GM10248 (cell line): ENCODE measurements at regions not wholly inside any gene's neighbourhood (a gene's known extent, or its start where the extent isn't known, plus 50 kb on each side); places are given as distances from the start of the nearest gene placed in this dataset.
"Not testable (repeated sequence)": the region's sequence is repeated elsewhere in the genome, so short reads cannot be mapped to it uniquely, and the experiment has no call there.

ENCODE experiments used
- CTCF ChIA-PET: fragments of 300-600 bp; sonication (Branson Sonifier 250); formaldehyde crosslinking; extraction: SDS; loops from one replicate; lab custom pipeline; 2021; ENCODE audit warnings: antibody characterized with exemption; lab: Yijun Ruan, JAX
- POLR2A ChIA-PET: fragments of 350-650 bp; sonication (Branson Sonifier 250); formaldehyde crosslinking; extraction: SDS; loops from one replicate; lab custom pipeline; 2020; ENCODE audit warnings: antibody characterized with exemption; lab: Yijun Ruan, JAX
- DNase-seq: peaks from one replicate; pipeline ENCODE4 v3.0.0; 2012; ENCODE audit errors: extremely low spot score
- TF ChIP-seq, protein P1 (sequence below): IDR thresholded peaks from 2 replicates; pipeline ENCODE4 v1.5.1; 2012; ENCODE audit warnings: mild to moderate bottlenecking, low read depth; ENCODE audit errors: extremely low read depth, missing control alignments, control extremely low read depth

DNA sequence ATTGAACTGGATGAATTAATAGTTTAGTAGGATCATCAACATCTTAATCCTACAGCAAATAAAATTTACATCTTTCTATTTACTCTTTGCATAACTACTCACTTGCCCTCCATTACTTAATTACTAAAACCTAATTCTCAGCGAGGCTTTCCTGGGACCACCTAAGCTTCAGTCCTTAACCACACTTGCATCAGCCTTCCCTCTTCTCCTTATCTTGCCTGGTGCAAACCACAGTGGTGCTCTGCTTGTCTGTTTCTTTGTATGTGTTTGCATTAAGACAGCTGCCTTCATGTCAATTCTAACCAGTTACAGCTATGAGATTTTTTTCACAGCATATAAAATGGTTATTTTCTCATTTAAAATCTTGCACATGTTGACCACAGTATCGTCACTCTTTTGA lies 72.6 kb upstream of the ZNF92 start:
- ChIA-PET CTCF (interaction anchor here (0.9 to 4.2 kb wide), 5 partner anchors 7 to 349 kb away, joined by 3 to 30 read pairs (median 4); no protein-coding TSS in a partner anchor), POLR2A (no interaction called here)
- no peak for DNase-seq
- TF ChIP-seq, protein P1, sequence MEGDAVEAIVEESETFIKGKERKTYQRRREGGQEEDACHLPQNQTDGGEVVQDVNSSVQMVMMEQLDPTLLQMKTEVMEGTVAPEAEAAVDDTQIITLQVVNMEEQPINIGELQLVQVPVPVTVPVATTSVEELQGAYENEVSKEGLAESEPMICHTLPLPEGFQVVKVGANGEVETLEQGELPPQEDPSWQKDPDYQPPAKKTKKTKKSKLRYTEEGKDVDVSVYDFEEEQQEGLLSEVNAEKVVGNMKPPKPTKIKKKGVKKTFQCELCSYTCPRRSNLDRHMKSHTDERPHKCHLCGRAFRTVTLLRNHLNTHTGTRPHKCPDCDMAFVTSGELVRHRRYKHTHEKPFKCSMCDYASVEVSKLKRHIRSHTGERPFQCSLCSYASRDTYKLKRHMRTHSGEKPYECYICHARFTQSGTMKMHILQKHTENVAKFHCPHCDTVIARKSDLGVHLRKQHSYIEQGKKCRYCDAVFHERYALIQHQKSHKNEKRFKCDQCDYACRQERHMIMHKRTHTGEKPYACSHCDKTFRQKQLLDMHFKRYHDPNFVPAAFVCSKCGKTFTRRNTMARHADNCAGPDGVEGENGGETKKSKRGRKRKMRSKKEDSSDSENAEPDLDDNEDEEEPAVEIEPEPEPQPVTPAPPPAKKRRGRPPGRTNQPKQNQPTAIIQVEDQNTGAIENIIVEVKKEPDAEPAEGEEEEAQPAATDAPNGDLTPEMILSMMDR, result no peak

GRCh38 chr7:65295409-65295808 lies 78.2 kb upstream of the ZNF92 start:
- ChIA-PET CTCF (interaction anchor here (1.2 kb wide), 1 partner anchor 13 kb away, joined by 5 read pairs; no protein-coding TSS in a partner anchor), POLR2A (no interaction called here)
- DNase-seq, result no peak
- TF ChIP-seq, protein P1, result no peak

- DNase-seq, POLR2A ChIA-PET: not testable (repeated sequence)
- CTCF ChIA-PET, result interaction anchor here (1.3 kb wide), 1 partner anchor 18 kb away, joined by 5 read pairs; no protein-coding TSS in a partner anchor
Observed at GRCh38 chr7:65290340-65290739, 83.3 kb upstream of the ZNF92 start.

DNA sequence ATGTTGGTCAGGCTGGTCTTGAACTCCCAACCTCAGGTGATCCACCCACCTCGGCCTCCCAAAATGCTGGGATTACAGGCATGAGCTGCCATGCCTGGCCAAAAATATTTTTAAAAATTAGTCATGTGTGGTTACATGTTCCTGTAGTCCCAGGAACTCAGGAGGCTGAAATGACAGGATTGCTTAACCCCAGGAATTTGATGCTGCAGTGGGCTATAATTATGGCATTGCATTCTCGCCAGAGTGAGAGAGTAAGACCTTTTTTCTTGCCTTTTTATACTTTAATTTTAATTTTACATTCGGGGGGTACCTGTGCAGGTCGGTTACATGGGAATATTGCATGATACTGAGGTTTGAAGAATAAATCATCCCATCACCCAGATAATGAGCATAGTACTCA lies 86.6 kb upstream of the ZNF92 start:
- DNase-seq, result no peak
- TF ChIP-seq, protein P1, result no peak
- CTCF ChIA-PET, result interaction anchor here (1.4 kb wide), 1 partner anchor 15 kb away, joined by 3 read pairs; no protein-coding TSS in a partner anchor
- POLR2A ChIA-PET, result no interaction called here

GRCh38 chr7:65285906-65286864 lies 87.5 kb upstream of the ZNF92 start:
- TF ChIP-seq, protein P1, result no peak
- ChIA-PET POLR2A (no interaction called here), CTCF (interaction anchor here (1.4 to 2.4 kb wide), 2 partner anchors 14 to 21 kb away, joined by 3 to 12 read pairs; no protein-coding TSS in a partner anchor)
- DNase-seq, result no peak

- POLR2A ChIA-PET, DNase-seq: not testable (repeated sequence)
- CTCF ChIA-PET, result interaction anchor here (2.4 kb wide), 1 partner anchor 22 kb away, joined by 12 read pairs; no protein-coding TSS in a partner anchor
Observed at GRCh38 chr7:65285241-65285640, 88.4 kb upstream of the ZNF92 start.

GRCh38 chr7:65279795-65280194 lies 93.9 kb upstream of the ZNF92 start:
- ChIA-PET POLR2A (no interaction called here), CTCF (interaction anchor here (1.6 kb wide), 1 partner anchor 27 kb away, joined by 4 read pairs; no protein-coding TSS in a partner anchor)
- no peak for DNase-seq
- TF ChIP-seq, protein P1, result no peak
